IMR-90 (cell line): ENCODE measurements at regions not wholly inside any gene's neighbourhood (a gene's known extent, or its start where the extent isn't known, plus 50 kb on each side); places are given as distances from the start of the nearest gene placed in this dataset.

ENCODE experiments used
- ATAC-seq: fragments of 200-7000 bp; cut with Tn5 transposase; 2 replicates; pipeline ENCODE4 v1.9.1; 2020; ENCODE audit warnings: low read depth, mild to moderate bottlenecking, moderate library complexity
- BruUV-seq: library from RNA; stranded (reverse); fragments of 400-500 nt; replicated peaks from 2 replicates; lab custom pipeline; 2021; lab: Mats Ljungman, UMichigan
- CTCF ChIA-PET: fragments of 300-600 bp; formaldehyde crosslinking; extraction: SDS; loops from one replicate; lab custom pipeline; 2021; ENCODE audit warnings: antibody characterized with exemption; lab: Yijun Ruan, JAX
- POLR2A ChIA-PET: fragments of 300-600 bp; sonication (Branson Sonifier 250); formaldehyde crosslinking; loops from one replicate; lab custom pipeline; 2022; ENCODE audit warnings: antibody characterized with exemption; ENCODE audit not compliant: unreplicated experiment; lab: Charles Lee
- DNase-seq: peaks from one replicate; pipeline ENCODE4 v3.0.0; 2013
- H2AFZ ChIP-seq: replicated peaks from 2 replicates; pipeline ENCODE3; 2013; ENCODE audit warnings: low read length, mild to moderate bottlenecking; ENCODE audit not compliant: poor library complexity
- H2AK5ac ChIP-seq: 2 replicates; pipeline ENCODE4 v1.6.1; 2013; ENCODE audit warnings: low read depth, low read length, inconsistent platforms
- H2AK9ac ChIP-seq: replicated peaks from 2 replicates; pipeline ENCODE3; 2013; ENCODE audit warnings: mild to moderate bottlenecking, low read depth, low read length, moderate library complexity; ENCODE audit not compliant: poor library complexity
- H2BK120ac ChIP-seq: 2 replicates; pipeline ENCODE4 v1.6.1; 2013; ENCODE audit warnings: low read depth, low read length, inconsistent platforms
- H2BK15ac ChIP-seq: 3 replicates; pipeline ENCODE4 v1.6.1; 2013; ENCODE audit warnings: low read depth, low read length, inconsistent platforms
- H2BK20ac ChIP-seq: 2 replicates; pipeline ENCODE4 v1.6.1; 2013; ENCODE audit warnings: low read depth, mild to moderate bottlenecking, inconsistent platforms, low read length, moderate library complexity
- H2BK5ac ChIP-seq: 2 replicates; pipeline ENCODE4 v1.6.1; 2013; ENCODE audit warnings: mild to moderate bottlenecking, low read depth, low read length, inconsistent platforms; ENCODE audit not compliant: poor library complexity, severe bottlenecking
- H3K14ac ChIP-seq: replicated peaks from 2 replicates; pipeline ENCODE4 v1.6.1; 2013; ENCODE audit warnings: low read depth, low read length, inconsistent platforms
- H3K18ac ChIP-seq: 2 replicates; pipeline ENCODE4 v1.6.1; 2013; ENCODE audit warnings: low read depth, low read length, control low read depth
- H3K23ac ChIP-seq: 2 replicates; pipeline ENCODE4 v1.6.1; 2013; ENCODE audit warnings: low read depth, low read length, inconsistent platforms
- H3K27ac ChIP-seq: 2 replicates; pipeline ENCODE4 v1.5.1; 2013; ENCODE audit warnings: mild to moderate bottlenecking, control low read depth, low read length; ENCODE audit not compliant: insufficient read depth
- H3K27me3 ChIP-seq: 2 replicates; pipeline ENCODE4 v1.6.1; 2013; ENCODE audit warnings: low read length; ENCODE audit not compliant: control insufficient read depth, insufficient read depth
- H3K36me3 ChIP-seq: 2 replicates; pipeline ENCODE4 v1.6.1; 2013; ENCODE audit warnings: low read length, mixed read lengths; ENCODE audit not compliant: control insufficient read depth, insufficient read depth
- H3K4ac ChIP-seq: 2 replicates; pipeline ENCODE4 v1.6.1; 2013; ENCODE audit warnings: low read depth, low read length, inconsistent platforms
- H3K4me1 ChIP-seq: 2 replicates; pipeline ENCODE4 v1.6.1; 2013; ENCODE audit warnings: low read length, mixed read lengths; ENCODE audit not compliant: control insufficient read depth, insufficient read depth
- H3K4me2 ChIP-seq: 2 replicates; pipeline ENCODE4 v1.6.1; 2013; ENCODE audit warnings: low read depth, mild to moderate bottlenecking, control low read depth, low read length, moderate library complexity
- H3K4me3 ChIP-seq: 2 replicates; pipeline ENCODE4 v1.5.1; 2013; ENCODE audit warnings: low read depth, mild to moderate bottlenecking, control low read depth, low read length, moderate library complexity; ENCODE audit not compliant: insufficient read depth
- H3K56ac ChIP-seq: 2 replicates; pipeline ENCODE4 v1.6.1; 2013; ENCODE audit warnings: low read length, inconsistent platforms; ENCODE audit not compliant: insufficient read depth; ENCODE audit errors: extremely low read depth
- H3K79me1 ChIP-seq, 2 experiments: 2 replicates each; pipeline ENCODE4 v1.6.1; 2013; ENCODE audit warnings: low read length in 2 of 2, inconsistent platforms in 1 of 2, low read depth in 1 of 2
- H3K9ac ChIP-seq: 2 replicates; pipeline ENCODE4 v1.6.1; 2013; ENCODE audit warnings: low read depth, low read length, control low read depth
- H3K9me1 ChIP-seq: 2 replicates; pipeline ENCODE4 v1.6.1; 2013; ENCODE audit warnings: low read length, inconsistent platforms; ENCODE audit not compliant: insufficient read depth
- H3K9me3 ChIP-seq: 2 replicates; pipeline ENCODE4 v1.6.1; 2013; ENCODE audit warnings: low read length; ENCODE audit not compliant: control insufficient read depth, insufficient read depth
- H4K20me1 ChIP-seq: 2 replicates; pipeline ENCODE4 v1.6.1; 2013; ENCODE audit warnings: low read length, inconsistent platforms; ENCODE audit not compliant: insufficient read depth
- H4K5ac ChIP-seq: 2 replicates; pipeline ENCODE4 v1.6.1; 2013; ENCODE audit warnings: mild to moderate bottlenecking, low read depth, low read length, control low read depth
- H4K8ac ChIP-seq, 2 experiments: 2 replicates each; pipeline ENCODE4 v1.6.1; 2013; ENCODE audit warnings: low read depth in 2 of 2, low read length in 2 of 2, control low read depth in 1 of 2, inconsistent platforms in 1 of 2
- H4K91ac ChIP-seq: 2 replicates; pipeline ENCODE4 v1.6.1; 2013; ENCODE audit warnings: low read depth, low read length, inconsistent platforms; ENCODE audit not compliant: insufficient read depth
- BHLHE40 ChIP-seq: fragments of 150-350 bp; IDR thresholded peaks from 2 replicates; pipeline ENCODE4 v1.6.1; 2016; ENCODE audit warnings: mild to moderate bottlenecking, low read depth, low read length
- FOS ChIP-seq: fragments of 150-350 bp; IDR thresholded peaks from 2 replicates; pipeline ENCODE4 v1.6.1; 2016; ENCODE audit warnings: low read depth, low read length
- MXI1 ChIP-seq: IDR thresholded peaks from 2 replicates; pipeline ENCODE4 v1.6.1; 2012; ENCODE audit warnings: low read depth, mild to moderate bottlenecking, low read length, moderate library complexity, borderline replicate concordance
- NFE2L2 ChIP-seq: fragments of 150-350 bp; IDR thresholded peaks from 2 replicates; pipeline ENCODE4 v1.6.1; 2016; ENCODE audit warnings: low read depth, mild to moderate bottlenecking, low read length
- SMC3 ChIP-seq: fragments of 150-350 bp; IDR thresholded peaks from 2 replicates; pipeline ENCODE4 v1.6.1; 2016; ENCODE audit warnings: low read depth, mild to moderate bottlenecking, antibody characterized with exemption, low read length, moderate library complexity
- WGBS, 2 experiments: methylation state at CpG; one replicate each; pipeline versions ENCODE4 v1.1.5 to v1.1.7; 2013; ENCODE audit warnings: missing lambda C conversion rate in 2 of 2; ENCODE audit not compliant: insufficient read length in 1 of 2; ENCODE audit errors: extremely low coverage in 2 of 2; 5-methylcytosine and 5-hydroxymethylcytosine counted together
- dilution Hi-C: fragments of 300-500 bp; cut with HindIII; formaldehyde crosslinking; loops from one replicate; pipeline ENCODE4 v1.14.3; 2018; ENCODE audit warnings: low sequenced_read_pairs; ENCODE audit not compliant: unreplicated experiment
- in situ Hi-C: fragments of 300-500 bp; cut with MboI; formaldehyde crosslinking; loops from 3 replicates; pipeline ENCODE4 v1.14.3; 2019; ENCODE audit warnings: low sequenced_read_pairs, inconsistent platforms, mixed read lengths
- intact Hi-C: fragments of 100-400 bp; cut with micrococcal nuclease; formaldehyde crosslinking; loops from 2 replicates; pipeline ENCODE4 v1.10.0; 2022

- no peaks in the 10 kb centered on the region for H3K4me1 ChIP-seq
- no peak overlapping the region for H4K91ac ChIP-seq
- no peaks in the 10 kb centered on the region for H3K9me3 ChIP-seq
Measured at GRCh38 chr2:220174826-220175225, 547.4 kb downstream of the SLC4A3 start.

More at GRCh38 chr2:220174826-220175225, 547.4 kb downstream of the SLC4A3 start:
- no CpG with 5 or more reads among the region's 2 CpGs for WGBS, 2 experiments
- no peak overlapping the region for H3K4me2 ChIP-seq
- CTCF ChIA-PET: no interaction called here
- H3K23ac ChIP-seq: no peak overlapping the region
- H3K14ac ChIP-seq: no peak overlapping the region
- H2BK20ac ChIP-seq: no peak overlapping the region
- no peak overlapping the region for H2AK9ac ChIP-seq
- no peak for DNase-seq
- no peak overlapping the region for H2BK120ac ChIP-seq
- ATAC-seq: no peak
- no peak overlapping the region for H3K56ac ChIP-seq
- intact Hi-C loops (no loop called here), dilution Hi-C loops (no loop called here), in situ Hi-C loops (no loop called here)
- H3K9me1 ChIP-seq: no peaks in the 10 kb centered on the region
- H3K27me3 ChIP-seq: no peaks in the 10 kb centered on the region
- no peaks in the 10 kb centered on the region for H4K20me1 ChIP-seq
- no peak overlapping the region for H2BK5ac ChIP-seq
- TF ChIP-seq FOS: no peak
- no peak for TF ChIP-seq SMC3
- TF ChIP-seq NFE2L2: no peak
- no peak for TF ChIP-seq MXI1
- no peak for TF ChIP-seq BHLHE40
- no peak overlapping the region for H2AFZ ChIP-seq
- H3K4me3 ChIP-seq: no peak overlapping the region
- no peak overlapping the region for H4K5ac ChIP-seq
- no peak overlapping the region for H3K27ac ChIP-seq
- POLR2A ChIA-PET: no interaction called here
- no peak overlapping the region for H3K9ac ChIP-seq
- no peaks in the 10 kb centered on the region for H3K36me3 ChIP-seq
- no peak overlapping the region for H2BK15ac ChIP-seq
- no peak overlapping the region for H2AK5ac ChIP-seq
- H3K4ac ChIP-seq: no peak overlapping the region
- BruUV-seq: no TSS peak
- H3K79me1 ChIP-seq: no peaks in the 10 kb centered on the region
- H4K8ac ChIP-seq: no peak overlapping the region
- H3K18ac ChIP-seq: no peak overlapping the region
